GM19372 (cell line): ENCODE measurements at regions not wholly inside any gene's neighbourhood (a gene's known extent, or its start where the extent isn't known, plus 50 kb on each side); places are given as distances from the start of the nearest gene placed in this dataset.
"Not testable (repeated sequence)": the region's sequence is repeated elsewhere in the genome, so short reads cannot be mapped to it uniquely, and the experiment has no call there.

Experiments used
- ATAC-seq: cut with Tn5 transposase; IDR thresholded peaks from one replicate; pipeline ENCODE4 v1.9.1; 2021; ENCODE audit warnings: mild to moderate bottlenecking, low read depth, moderate library complexity; ENCODE audit not compliant: unreplicated experiment

GRCh38 chr2:14750433-14750832, 117.9 kb downstream of the LRATD1 start:
- no peak for ATAC-seq

GRCh38 chr2:14751581-14751980, 119.1 kb downstream of the LRATD1 start:
- no peak for ATAC-seq

- ATAC-seq, result no peak
These were observed 119.8 kb downstream of the LRATD1 start for GRCh38 chr2:14752295-14752694.

GRCh38 chr2:14756122-14756541, 123.6 kb downstream of the LRATD1 start:
- no peak for ATAC-seq

GRCh38 chr2:14756981-14757657, 124.6 kb downstream of the LRATD1 start:
- ATAC-seq, result no peak

GRCh38 chr2:14759082-14759481, 126.6 kb downstream of the LRATD1 start:
- no peak for ATAC-seq

- no peak for ATAC-seq
These were observed 127.7 kb downstream of the LRATD1 start for GRCh38 chr2:14760169-14760568.

- ATAC-seq, result no peak
These were observed 128.6 kb downstream of the LRATD1 start for GRCh38 chr2:14761118-14761517.

- ATAC-seq, result no peak
These were observed 141.2 kb downstream of the LRATD1 start for GRCh38 chr2:14773696-14774095.

GRCh38 chr2:14774436-14774968, 142.0 kb downstream of the LRATD1 start:
- ATAC-seq, result no peak

- no peak for ATAC-seq
These were observed 143.7 kb downstream of the LRATD1 start for GRCh38 chr2:14776216-14776615.

GRCh38 chr2:14778015-14778414, 145.5 kb downstream of the LRATD1 start:
- ATAC-seq, result no peak

- no peak for ATAC-seq
These were observed 146.7 kb downstream of the LRATD1 start for GRCh38 chr2:14779252-14779651.

- no peak for ATAC-seq
These were observed 148.6 kb downstream of the LRATD1 start for GRCh38 chr2:14781142-14781541.

GRCh38 chr2:14788814-14789213, 156.3 kb downstream of the LRATD1 start:
- not testable (repeated sequence) for ATAC-seq

GRCh38 chr2:14790041-14790640, 157.6 kb downstream of the LRATD1 start:
- ATAC-seq, result no peak

- no peak for ATAC-seq
These were observed 171.5 kb downstream of the LRATD1 start for GRCh38 chr2:14803994-14804393.

GRCh38 chr2:14804902-14805301, 172.4 kb downstream of the LRATD1 start:
- ATAC-seq, result no peak

- no peak for ATAC-seq
These were observed 174.1 kb downstream of the LRATD1 start for GRCh38 chr2:14806613-14807012.

- ATAC-seq, result no peak
These were observed 182.7 kb downstream of the LRATD1 start for GRCh38 chr2:14815201-14815600.

GRCh38 chr2:14816069-14817060, 183.8 kb downstream of the LRATD1 start:
- no peak for ATAC-seq
